GM12878 (cell line): ENCODE measurements at regions not wholly inside any gene's neighbourhood (a gene's known extent, or its start where the extent isn't known, plus 50 kb on each side); places are given as distances from the start of the nearest gene placed in this dataset.

Experiments
- ATF2 ChIP-seq: IDR thresholded peaks from 2 replicates; pipeline ENCODE4 v1.6.1; 2012; ENCODE audit warnings: low read length, inconsistent platforms
- NFXL1 ChIP-seq: fragments of 450-650 bp; IDR thresholded peaks from 2 replicates; pipeline ENCODE4 v1.6.1; 2017; ENCODE audit warnings: antibody characterized with exemption, mild to moderate bottlenecking, borderline replicate concordance
- SMC3 ChIP-seq: IDR thresholded peaks from 2 replicates; pipeline ENCODE4 v1.6.1; 2011; ENCODE audit warnings: low read length, improper control_type of control experiment, borderline replicate concordance
- TF ChIP-seq, protein P1 (sequence below), 3 experiments: IDR thresholded peaks in 2 of 3; conservative IDR thresholded peaks in 1 of 3; 2 replicates each; pipeline ENCODE4 v1.5.1; 2011; ENCODE audit warnings: low read depth in 3 of 3, low read length in 3 of 3, mild to moderate bottlenecking in 3 of 3, control low read depth in 2 of 3, moderate library complexity in 2 of 3, inconsistent platforms in 1 of 3, mixed read lengths in 1 of 3; ENCODE audit not compliant: control insufficient read depth in 2 of 3, insufficient read depth in 1 of 3; ENCODE audit errors: extremely low read depth in 1 of 3
- TF ChIP-seq, protein P2 (sequence below): IDR thresholded peaks from 2 replicates; pipeline ENCODE4 v1.6.1; 2011; ENCODE audit warnings: borderline replicate concordance, low read depth, mild to moderate bottlenecking, moderate library complexity, mixed read lengths, low read length; ENCODE audit not compliant: insufficient read depth; ENCODE audit errors: extremely low read length

DNA sequence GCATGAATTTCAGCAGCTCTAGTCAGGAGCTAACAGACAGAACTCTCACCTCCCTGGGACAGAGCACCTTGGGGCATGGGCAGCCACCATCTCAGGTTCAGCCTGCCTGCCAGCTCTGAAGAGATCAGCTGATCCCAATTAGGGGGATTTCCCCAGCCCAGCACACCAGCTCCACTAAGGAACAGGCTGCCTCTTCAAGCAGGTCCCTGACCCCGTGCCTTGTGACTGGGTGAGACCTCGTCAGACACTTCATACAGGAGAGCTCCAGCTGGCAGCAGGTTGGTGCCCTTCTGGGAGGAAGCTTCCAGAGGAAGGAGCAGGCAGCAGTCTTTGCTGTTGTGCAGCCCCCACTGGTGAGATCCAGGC is 84.5 kb upstream of the UFM1 start:
- TF ChIP-seq SMC3 = no peak
- TF ChIP-seq, protein P1, sequence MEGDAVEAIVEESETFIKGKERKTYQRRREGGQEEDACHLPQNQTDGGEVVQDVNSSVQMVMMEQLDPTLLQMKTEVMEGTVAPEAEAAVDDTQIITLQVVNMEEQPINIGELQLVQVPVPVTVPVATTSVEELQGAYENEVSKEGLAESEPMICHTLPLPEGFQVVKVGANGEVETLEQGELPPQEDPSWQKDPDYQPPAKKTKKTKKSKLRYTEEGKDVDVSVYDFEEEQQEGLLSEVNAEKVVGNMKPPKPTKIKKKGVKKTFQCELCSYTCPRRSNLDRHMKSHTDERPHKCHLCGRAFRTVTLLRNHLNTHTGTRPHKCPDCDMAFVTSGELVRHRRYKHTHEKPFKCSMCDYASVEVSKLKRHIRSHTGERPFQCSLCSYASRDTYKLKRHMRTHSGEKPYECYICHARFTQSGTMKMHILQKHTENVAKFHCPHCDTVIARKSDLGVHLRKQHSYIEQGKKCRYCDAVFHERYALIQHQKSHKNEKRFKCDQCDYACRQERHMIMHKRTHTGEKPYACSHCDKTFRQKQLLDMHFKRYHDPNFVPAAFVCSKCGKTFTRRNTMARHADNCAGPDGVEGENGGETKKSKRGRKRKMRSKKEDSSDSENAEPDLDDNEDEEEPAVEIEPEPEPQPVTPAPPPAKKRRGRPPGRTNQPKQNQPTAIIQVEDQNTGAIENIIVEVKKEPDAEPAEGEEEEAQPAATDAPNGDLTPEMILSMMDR (IDR thresholded peaks at IDR 0.05 in 2 of 3, conservative IDR thresholded peaks at IDR 0.05 in 1 of 3; ENCODE audit: control insufficient read depth in 2 of 3, extremely low read depth in 1 of 3, insufficient read depth in 1 of 3, low read depth in 3 of 3, low read length in 3 of 3) = no peak
- no peak for TF ChIP-seq ATF2
- TF ChIP-seq NFXL1 = no peak
- TF ChIP-seq, protein P2, sequence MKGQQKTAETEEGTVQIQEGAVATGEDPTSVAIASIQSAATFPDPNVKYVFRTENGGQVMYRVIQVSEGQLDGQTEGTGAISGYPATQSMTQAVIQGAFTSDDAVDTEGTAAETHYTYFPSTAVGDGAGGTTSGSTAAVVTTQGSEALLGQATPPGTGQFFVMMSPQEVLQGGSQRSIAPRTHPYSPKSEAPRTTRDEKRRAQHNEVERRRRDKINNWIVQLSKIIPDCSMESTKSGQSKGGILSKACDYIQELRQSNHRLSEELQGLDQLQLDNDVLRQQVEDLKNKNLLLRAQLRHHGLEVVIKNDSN = no peak
